HL-60 (cell line): ENCODE measurements at regions not wholly inside any gene's neighbourhood (a gene's known extent, or its start where the extent isn't known, plus 50 kb on each side); places are given as distances from the start of the nearest gene placed in this dataset.

Experiments used
- POLR2AphosphoS5 ChIP-seq: IDR thresholded peaks from 2 replicates; pipeline ENCODE4 v1.6.1; 2012; ENCODE audit warnings: low read depth
- SPI1 ChIP-seq: IDR thresholded peaks from 2 replicates; pipeline ENCODE4 v1.6.1; 2012; ENCODE audit warnings: low read depth, mild to moderate bottlenecking, borderline replicate concordance
- TF ChIP-seq, protein P1 (sequence below): IDR thresholded peaks from one replicate; pipeline ENCODE4 v1.5.1; 2011; ENCODE audit warnings: low read length, control low read depth, inconsistent platforms; ENCODE audit not compliant: insufficient read depth
- TF ChIP-seq, protein P2 (sequence below): IDR thresholded peaks from 2 replicates; pipeline ENCODE4 v1.6.1; 2012; ENCODE audit warnings: low read depth; ENCODE audit not compliant: insufficient replicate concordance

DNA sequence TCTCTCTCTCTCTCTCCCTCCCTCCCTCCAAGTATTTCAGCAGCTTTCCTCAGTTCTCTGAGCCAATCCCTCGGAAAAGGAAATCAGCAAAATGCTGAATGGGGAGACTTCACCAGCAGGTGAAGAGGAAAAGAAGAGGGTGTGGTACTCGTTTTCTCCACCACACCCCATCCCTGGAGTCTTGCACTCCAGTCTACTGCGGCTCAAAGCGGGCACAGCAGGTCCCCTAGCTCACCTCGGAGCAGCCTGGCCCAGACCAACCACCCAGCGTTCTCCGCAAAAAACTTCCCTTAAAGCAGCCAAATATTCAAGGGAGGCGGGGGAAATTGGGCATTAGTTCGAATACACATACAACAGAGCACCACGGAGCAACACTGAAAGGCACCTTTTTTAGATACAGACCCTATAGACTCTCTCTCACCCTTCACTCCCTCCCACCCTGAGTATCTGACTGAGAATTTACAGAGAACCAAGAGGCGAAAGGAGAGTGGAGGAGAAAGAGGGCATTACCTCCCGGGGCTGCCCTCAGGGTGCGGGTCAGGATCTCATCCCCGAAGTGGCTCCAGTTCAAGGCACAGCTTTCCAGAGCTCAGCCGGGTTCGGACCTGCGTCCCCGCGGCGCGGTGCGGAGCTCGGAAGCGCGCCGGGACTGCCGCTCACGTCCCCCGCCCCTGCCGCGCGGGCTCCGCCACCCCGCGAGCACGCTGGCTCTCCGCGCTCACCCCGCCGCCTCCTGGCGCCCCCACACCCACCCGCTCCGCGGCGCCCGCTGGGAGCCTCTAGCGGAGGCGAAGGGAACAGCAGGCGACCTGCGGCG is 1638.5 kb upstream of the C9orf72 start:
- TF ChIP-seq, protein P1, sequence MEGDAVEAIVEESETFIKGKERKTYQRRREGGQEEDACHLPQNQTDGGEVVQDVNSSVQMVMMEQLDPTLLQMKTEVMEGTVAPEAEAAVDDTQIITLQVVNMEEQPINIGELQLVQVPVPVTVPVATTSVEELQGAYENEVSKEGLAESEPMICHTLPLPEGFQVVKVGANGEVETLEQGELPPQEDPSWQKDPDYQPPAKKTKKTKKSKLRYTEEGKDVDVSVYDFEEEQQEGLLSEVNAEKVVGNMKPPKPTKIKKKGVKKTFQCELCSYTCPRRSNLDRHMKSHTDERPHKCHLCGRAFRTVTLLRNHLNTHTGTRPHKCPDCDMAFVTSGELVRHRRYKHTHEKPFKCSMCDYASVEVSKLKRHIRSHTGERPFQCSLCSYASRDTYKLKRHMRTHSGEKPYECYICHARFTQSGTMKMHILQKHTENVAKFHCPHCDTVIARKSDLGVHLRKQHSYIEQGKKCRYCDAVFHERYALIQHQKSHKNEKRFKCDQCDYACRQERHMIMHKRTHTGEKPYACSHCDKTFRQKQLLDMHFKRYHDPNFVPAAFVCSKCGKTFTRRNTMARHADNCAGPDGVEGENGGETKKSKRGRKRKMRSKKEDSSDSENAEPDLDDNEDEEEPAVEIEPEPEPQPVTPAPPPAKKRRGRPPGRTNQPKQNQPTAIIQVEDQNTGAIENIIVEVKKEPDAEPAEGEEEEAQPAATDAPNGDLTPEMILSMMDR: no peak
- TF ChIP-seq POLR2AphosphoS5 (no peak), SPI1 (no peak)
- TF ChIP-seq, protein P2, sequence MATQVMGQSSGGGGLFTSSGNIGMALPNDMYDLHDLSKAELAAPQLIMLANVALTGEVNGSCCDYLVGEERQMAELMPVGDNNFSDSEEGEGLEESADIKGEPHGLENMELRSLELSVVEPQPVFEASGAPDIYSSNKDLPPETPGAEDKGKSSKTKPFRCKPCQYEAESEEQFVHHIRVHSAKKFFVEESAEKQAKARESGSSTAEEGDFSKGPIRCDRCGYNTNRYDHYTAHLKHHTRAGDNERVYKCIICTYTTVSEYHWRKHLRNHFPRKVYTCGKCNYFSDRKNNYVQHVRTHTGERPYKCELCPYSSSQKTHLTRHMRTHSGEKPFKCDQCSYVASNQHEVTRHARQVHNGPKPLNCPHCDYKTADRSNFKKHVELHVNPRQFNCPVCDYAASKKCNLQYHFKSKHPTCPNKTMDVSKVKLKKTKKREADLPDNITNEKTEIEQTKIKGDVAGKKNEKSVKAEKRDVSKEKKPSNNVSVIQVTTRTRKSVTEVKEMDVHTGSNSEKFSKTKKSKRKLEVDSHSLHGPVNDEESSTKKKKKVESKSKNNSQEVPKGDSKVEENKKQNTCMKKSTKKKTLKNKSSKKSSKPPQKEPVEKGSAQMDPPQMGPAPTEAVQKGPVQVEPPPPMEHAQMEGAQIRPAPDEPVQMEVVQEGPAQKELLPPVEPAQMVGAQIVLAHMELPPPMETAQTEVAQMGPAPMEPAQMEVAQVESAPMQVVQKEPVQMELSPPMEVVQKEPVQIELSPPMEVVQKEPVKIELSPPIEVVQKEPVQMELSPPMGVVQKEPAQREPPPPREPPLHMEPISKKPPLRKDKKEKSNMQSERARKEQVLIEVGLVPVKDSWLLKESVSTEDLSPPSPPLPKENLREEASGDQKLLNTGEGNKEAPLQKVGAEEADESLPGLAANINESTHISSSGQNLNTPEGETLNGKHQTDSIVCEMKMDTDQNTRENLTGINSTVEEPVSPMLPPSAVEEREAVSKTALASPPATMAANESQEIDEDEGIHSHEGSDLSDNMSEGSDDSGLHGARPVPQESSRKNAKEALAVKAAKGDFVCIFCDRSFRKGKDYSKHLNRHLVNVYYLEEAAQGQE: no peak
